ENCODE measurements at regions not wholly inside any gene's neighbourhood (a gene's known extent, or its start where the extent isn't known, plus 50 kb on each side); places are given as distances from the start of the nearest gene placed in this dataset.

DNA sequence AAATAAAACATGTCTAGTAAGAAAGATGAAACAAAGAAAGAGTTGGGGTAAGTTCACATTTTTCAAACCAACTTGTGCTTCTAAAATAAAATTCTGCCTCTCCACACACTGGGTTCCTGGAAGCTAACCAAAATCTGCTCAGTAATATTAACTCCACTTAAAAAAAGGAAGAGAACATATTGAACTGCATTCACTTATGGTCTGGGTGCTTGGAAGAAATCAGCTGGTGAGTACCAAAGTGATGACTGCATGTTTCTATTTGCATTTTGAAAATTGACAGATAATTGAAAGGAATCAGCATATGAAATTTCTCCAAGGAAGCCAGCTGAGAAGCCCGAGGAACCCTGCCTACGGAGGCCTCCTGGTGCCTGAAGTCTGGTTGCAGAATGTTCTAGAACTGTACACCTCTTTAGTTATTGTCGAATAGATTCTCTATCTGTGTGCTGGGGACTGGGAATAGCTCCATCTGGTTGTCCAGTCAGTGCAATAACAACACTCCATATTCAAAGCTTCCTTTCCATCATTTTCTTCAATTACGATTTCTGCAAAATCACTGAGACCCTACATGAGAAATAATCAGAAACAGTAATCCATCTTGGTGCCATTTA is 836.1 kb downstream of the VRK1 start:
- H3K27me3 ChIP-seq (ENCODE audit: insufficient read depth, low read length) = no peaks in the 10 kb centered on the region
- no peak overlapping the region for H3K27ac Mint-ChIP-seq (ENCODE audit: unreplicated experiment)
- no peak overlapping the region for H3K27ac ChIP-seq (ENCODE audit: low read depth, low read length)
- no peaks in the 10 kb centered on the region for H3K36me3 Mint-ChIP-seq (ENCODE audit: low read depth, unreplicated experiment)
- no peaks in the 10 kb centered on the region for H3K79me2 ChIP-seq (ENCODE audit: insufficient read depth, low read length)
- FAIRE-seq (no peak), DNase-seq (ENCODE audit: low read depth) (no peak)
- no peak overlapping the region for H3K9ac ChIP-seq (ENCODE audit: low read length)
- peaks cover 30% of the 10 kb centered on the region for H3K27me3 Mint-ChIP-seq (ENCODE audit: low read depth, unreplicated experiment)
- TF ChIP-seq, protein P1, sequence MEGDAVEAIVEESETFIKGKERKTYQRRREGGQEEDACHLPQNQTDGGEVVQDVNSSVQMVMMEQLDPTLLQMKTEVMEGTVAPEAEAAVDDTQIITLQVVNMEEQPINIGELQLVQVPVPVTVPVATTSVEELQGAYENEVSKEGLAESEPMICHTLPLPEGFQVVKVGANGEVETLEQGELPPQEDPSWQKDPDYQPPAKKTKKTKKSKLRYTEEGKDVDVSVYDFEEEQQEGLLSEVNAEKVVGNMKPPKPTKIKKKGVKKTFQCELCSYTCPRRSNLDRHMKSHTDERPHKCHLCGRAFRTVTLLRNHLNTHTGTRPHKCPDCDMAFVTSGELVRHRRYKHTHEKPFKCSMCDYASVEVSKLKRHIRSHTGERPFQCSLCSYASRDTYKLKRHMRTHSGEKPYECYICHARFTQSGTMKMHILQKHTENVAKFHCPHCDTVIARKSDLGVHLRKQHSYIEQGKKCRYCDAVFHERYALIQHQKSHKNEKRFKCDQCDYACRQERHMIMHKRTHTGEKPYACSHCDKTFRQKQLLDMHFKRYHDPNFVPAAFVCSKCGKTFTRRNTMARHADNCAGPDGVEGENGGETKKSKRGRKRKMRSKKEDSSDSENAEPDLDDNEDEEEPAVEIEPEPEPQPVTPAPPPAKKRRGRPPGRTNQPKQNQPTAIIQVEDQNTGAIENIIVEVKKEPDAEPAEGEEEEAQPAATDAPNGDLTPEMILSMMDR (IDR thresholded peaks at IDR 0.05; ENCODE audit: insufficient read depth, low read depth, low read length) = no peak
- no peak overlapping the region for H3K4me3 Mint-ChIP-seq (ENCODE audit: unreplicated experiment)
- no peak overlapping the region for H2AFZ ChIP-seq (ENCODE audit: low read depth, low read length)
- H3K4me1 ChIP-seq (ENCODE audit: insufficient read depth, low read length) = no peaks in the 10 kb centered on the region
- H4K20me1 ChIP-seq (ENCODE audit: insufficient read depth, low read length) = no peaks in the 10 kb centered on the region
- H3K36me3 ChIP-seq (ENCODE audit: insufficient read depth, low read length) = no peaks in the 10 kb centered on the region
- H3K4me1 Mint-ChIP-seq (ENCODE audit: low read depth, unreplicated experiment) = no peaks in the 10 kb centered on the region
- peaks cover 1% of the 10 kb centered on the region for H3K9me3 Mint-ChIP-seq (ENCODE audit: unreplicated experiment)
- H3K4me2 ChIP-seq (ENCODE audit: low read length) = no peak overlapping the region
- H3K4me3 ChIP-seq (ENCODE audit: insufficient read depth, low read depth, low read length) = no peak overlapping the region
- no peaks in the 10 kb centered on the region for H3K9me3 ChIP-seq (ENCODE audit: insufficient read depth, low read depth, low read length)

DNA sequence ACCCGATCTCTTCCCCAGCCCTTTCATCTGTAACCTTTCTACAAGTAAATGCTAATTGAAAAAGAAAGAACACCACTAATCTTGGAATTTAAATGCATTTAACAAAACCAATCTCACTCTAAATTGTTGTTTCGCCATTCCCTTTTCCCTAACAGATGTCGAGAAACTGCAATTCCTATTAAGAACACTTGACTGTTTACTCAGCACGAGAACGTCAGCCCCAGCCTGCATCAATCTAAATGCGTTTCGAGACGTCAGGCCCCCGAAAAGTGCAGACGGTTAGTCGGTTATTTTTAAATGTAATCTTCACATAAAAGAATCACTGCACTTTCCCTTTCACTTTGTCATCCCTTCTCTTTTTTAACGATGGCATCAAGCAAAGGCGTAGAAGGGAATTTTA is 837.6 kb downstream of the VRK1 start:
- Histone ChIP-seq H3K27me3 (ENCODE audit: insufficient read depth, low read length) (no peaks in the 10 kb centered on the region), H3K4me3 (ENCODE audit: insufficient read depth, low read depth, low read length) (no peak overlapping the region), H3K79me2 (ENCODE audit: insufficient read depth, low read length) (no peaks in the 10 kb centered on the region), H2AFZ (ENCODE audit: low read depth, low read length) (no peak overlapping the region), H3K27ac (ENCODE audit: low read depth, low read length) (no peak overlapping the region), H4K20me1 (ENCODE audit: insufficient read depth, low read length) (no peaks in the 10 kb centered on the region), H3K9me3 (ENCODE audit: insufficient read depth, low read depth, low read length) (no peaks in the 10 kb centered on the region), H3K4me1 (ENCODE audit: insufficient read depth, low read length) (no peaks in the 10 kb centered on the region), H3K4me2 (ENCODE audit: low read length) (no peak overlapping the region), H3K36me3 (ENCODE audit: insufficient read depth, low read length) (no peaks in the 10 kb centered on the region), H3K9ac (ENCODE audit: low read length) (no peak overlapping the region)
- H3K9me3 Mint-ChIP-seq (ENCODE audit: unreplicated experiment) = peaks cover 1% of the 10 kb centered on the region
- H3K27me3 Mint-ChIP-seq (ENCODE audit: low read depth, unreplicated experiment) = peaks cover 36% of the 10 kb centered on the region
- no peaks in the 10 kb centered on the region for H3K36me3 Mint-ChIP-seq (ENCODE audit: low read depth, unreplicated experiment)
- FAIRE-seq (no peak), DNase-seq (ENCODE audit: low read depth) (no peak)
- TF ChIP-seq EZH2 (IDR thresholded peaks at IDR 0.05; ENCODE audit: insufficient read depth, low read length) = no peak
- TF ChIP-seq, protein P1 (IDR thresholded peaks at IDR 0.05; ENCODE audit: insufficient read depth, low read depth, low read length) = no peak
- H3K27ac Mint-ChIP-seq (ENCODE audit: unreplicated experiment) = no peak overlapping the region
- no peak overlapping the region for H3K4me3 Mint-ChIP-seq (ENCODE audit: unreplicated experiment)
- no peaks in the 10 kb centered on the region for H3K4me1 Mint-ChIP-seq (ENCODE audit: low read depth, unreplicated experiment)

DNA sequence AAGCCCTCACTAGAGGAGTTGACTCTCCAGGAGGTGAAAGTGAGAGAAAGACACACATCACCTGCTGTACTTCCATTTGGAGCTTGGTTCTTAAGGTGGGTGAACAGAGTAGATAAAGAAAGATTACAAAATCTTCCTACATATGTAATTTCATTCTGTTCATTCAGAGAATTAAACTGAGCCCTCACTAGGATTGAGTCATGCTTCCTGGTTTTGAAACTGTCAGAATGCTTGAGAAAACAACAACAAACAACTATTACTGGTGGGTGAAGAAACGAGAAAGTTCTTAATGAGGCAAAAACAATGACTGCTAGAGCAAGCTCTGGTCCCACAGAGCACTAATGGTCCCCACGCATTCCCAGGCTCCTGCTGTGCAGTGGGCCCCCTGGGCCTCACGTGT is 841.7 kb downstream of the VRK1 start:
- no peaks in the 10 kb centered on the region for H4K20me1 ChIP-seq (ENCODE audit: insufficient read depth, low read length)
- no peaks in the 10 kb centered on the region for H3K4me1 ChIP-seq (ENCODE audit: insufficient read depth, low read length)
- Mint-ChIP-seq H3K4me1 (ENCODE audit: low read depth, unreplicated experiment) (no peaks in the 10 kb centered on the region), H3K9me3 (ENCODE audit: unreplicated experiment) (peaks cover 3% of the 10 kb centered on the region), H3K4me3 (ENCODE audit: unreplicated experiment) (no peak overlapping the region), H3K36me3 (ENCODE audit: low read depth, unreplicated experiment) (no peaks in the 10 kb centered on the region), H3K27me3 (ENCODE audit: low read depth, unreplicated experiment) (peaks cover 31% of the 10 kb centered on the region), H3K27ac (ENCODE audit: unreplicated experiment) (no peak overlapping the region)
- no peaks in the 10 kb centered on the region for H3K79me2 ChIP-seq (ENCODE audit: insufficient read depth, low read length)
- H3K4me3 ChIP-seq (ENCODE audit: insufficient read depth, low read depth, low read length) = no peak overlapping the region
- no peak overlapping the region for H3K27ac ChIP-seq (ENCODE audit: low read depth, low read length)
- TF ChIP-seq, protein P1 (IDR thresholded peaks at IDR 0.05; ENCODE audit: insufficient read depth, low read depth, low read length) = no peak
- no peak for TF ChIP-seq EZH2 (IDR thresholded peaks at IDR 0.05; ENCODE audit: insufficient read depth, low read length)
- DNase-seq (ENCODE audit: low read depth) (no peak), FAIRE-seq (no peak)
- H3K9ac ChIP-seq (ENCODE audit: low read length) = no peak overlapping the region
- no peaks in the 10 kb centered on the region for H3K27me3 ChIP-seq (ENCODE audit: insufficient read depth, low read length)
- no peaks in the 10 kb centered on the region for H3K36me3 ChIP-seq (ENCODE audit: insufficient read depth, low read length)
- H2AFZ ChIP-seq (ENCODE audit: low read depth, low read length) = no peak overlapping the region
- no peak overlapping the region for H3K4me2 ChIP-seq (ENCODE audit: low read length)
- no peaks in the 10 kb centered on the region for H3K9me3 ChIP-seq (ENCODE audit: insufficient read depth, low read depth, low read length)

Measured in astrocyte (in vitro differentiated cells and primary cell).